ENCODE measurements at regions not wholly inside any gene's neighbourhood (a gene's known extent, or its start where the extent isn't known, plus 50 kb on each side); places are given as distances from the start of the nearest gene placed in this dataset.

DNA sequence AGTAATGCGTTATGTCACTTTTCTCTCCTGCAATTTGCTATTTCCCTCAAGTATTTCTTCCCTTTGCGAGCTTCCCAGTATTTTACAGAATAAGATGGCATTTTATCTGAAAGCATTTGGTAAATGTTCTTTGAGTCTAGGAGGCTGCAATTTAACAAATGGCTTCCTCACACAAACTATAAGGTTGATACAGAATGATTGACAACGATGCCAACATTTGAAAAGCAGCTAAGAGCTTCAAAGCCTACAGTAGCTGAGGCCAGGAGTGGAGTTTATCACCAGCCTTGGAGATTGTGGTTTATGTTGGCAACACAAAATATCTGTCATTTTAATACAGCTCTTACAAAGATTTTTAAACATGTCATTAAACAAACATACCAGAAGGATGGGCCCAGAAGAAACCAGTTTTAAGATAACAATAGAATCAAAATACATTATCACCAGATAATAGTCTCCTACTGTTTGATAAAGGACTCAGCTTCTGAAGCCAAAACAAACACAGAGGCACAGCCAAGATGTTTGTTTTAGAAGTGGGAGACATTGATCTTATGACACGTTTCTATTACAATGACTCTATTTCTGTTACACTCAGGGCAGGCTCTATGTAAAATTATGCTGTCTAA, 711.4 kb upstream of the ACVR2A start:
- Histone ChIP-seq H4K20me1 (ENCODE audit: insufficient read depth) (no peaks in the 10 kb centered on the region), H3K4me3 (replicated peaks in 1 of 2; ENCODE audit: low read depth in 1 of 2, low read length in 2 of 2) (no peak overlapping the region), H3K36me3 (ENCODE audit: control insufficient read depth in 1 of 2, insufficient read depth in 2 of 2, low read length in 2 of 2) (no peaks in the 10 kb centered on the region), H3K4me1 (ENCODE audit: control insufficient read depth in 1 of 2, insufficient read depth in 2 of 2, low read length in 2 of 2) (no peaks in the 10 kb centered on the region), H3K4me2 (ENCODE audit: low read length) (no peak overlapping the region), H3K27me3 (ENCODE audit: insufficient read depth, low read length) (no peaks in the 10 kb centered on the region), H3K9me2 (ENCODE audit: insufficient read depth) (no peaks in the 10 kb centered on the region), H3K9me3 (ENCODE audit: control insufficient read depth in 1 of 2, insufficient read depth in 1 of 2, low read depth in 1 of 2, low read length in 2 of 2) (no peaks in the 10 kb centered on the region), H3K27ac (ENCODE audit: low read depth, low read length) (no peak overlapping the region), H3K79me2 (ENCODE audit: insufficient read depth, low read length) (no peaks in the 10 kb centered on the region), H2AFZ (ENCODE audit: low read depth, low read length, poor library complexity, severe bottlenecking) (no peak overlapping the region), H3K9ac (ENCODE audit: low read length) (no peak overlapping the region)
- DNase-seq (ENCODE audit: low read depth, low spot score) (no peak), ATAC-seq (no peak)
- BruUV-seq (replicated peaks): no TSS peak
- ChIA-PET RAD21 (ENCODE audit: low non-redundant PET in 1 of 2, low total read pairs in 2 of 2, uncharacterized antibody in 2 of 2, unreplicated experiment in 2 of 2) (no interaction called here), CTCF (no interaction called here), POLR2A (no interaction called here)
- TF ChIP-seq, protein P1, sequence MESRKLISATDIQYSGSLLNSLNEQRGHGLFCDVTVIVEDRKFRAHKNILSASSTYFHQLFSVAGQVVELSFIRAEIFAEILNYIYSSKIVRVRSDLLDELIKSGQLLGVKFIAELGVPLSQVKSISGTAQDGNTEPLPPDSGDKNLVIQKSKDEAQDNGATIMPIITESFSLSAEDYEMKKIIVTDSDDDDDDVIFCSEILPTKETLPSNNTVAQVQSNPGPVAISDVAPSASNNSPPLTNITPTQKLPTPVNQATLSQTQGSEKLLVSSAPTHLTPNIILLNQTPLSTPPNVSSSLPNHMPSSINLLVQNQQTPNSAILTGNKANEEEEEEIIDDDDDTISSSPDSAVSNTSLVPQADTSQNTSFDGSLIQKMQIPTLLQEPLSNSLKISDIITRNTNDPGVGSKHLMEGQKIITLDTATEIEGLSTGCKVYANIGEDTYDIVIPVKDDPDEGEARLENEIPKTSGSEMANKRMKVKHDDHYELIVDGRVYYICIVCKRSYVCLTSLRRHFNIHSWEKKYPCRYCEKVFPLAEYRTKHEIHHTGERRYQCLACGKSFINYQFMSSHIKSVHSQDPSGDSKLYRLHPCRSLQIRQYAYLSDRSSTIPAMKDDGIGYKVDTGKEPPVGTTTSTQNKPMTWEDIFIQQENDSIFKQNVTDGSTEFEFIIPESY (IDR thresholded peaks at IDR 0.05; ENCODE audit: extremely low read depth, insufficient replicate concordance, low read length): no peak
- TF ChIP-seq, protein P2, sequence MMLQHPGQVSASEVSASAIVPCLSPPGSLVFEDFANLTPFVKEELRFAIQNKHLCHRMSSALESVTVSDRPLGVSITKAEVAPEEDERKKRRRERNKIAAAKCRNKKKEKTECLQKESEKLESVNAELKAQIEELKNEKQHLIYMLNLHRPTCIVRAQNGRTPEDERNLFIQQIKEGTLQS (IDR thresholded peaks at IDR 0.05): no peak
- intact Hi-C loops (cut with micrococcal nuclease): no loop called here

DNA sequence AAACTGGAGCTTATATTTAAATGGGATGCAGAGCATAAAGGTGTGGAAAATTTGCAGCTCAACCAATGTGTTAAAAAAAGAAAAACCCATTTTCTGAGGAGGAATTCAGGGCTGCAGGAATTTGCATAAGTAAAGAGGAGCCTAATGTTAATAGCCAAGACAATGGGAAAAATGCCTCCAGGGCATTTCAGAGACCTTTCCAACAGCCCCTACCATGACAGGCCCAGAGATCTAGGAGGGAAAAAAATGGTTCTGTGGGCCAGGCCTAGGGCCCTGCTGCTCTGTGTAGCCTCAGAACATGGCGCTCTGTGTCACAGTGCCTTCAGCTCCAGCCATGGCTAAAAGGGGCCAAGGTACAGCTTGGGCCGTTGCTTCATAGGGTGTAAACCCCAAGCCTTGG, 719.7 kb upstream of the ACVR2A start:
- no peaks in the 10 kb centered on the region for H3K9me3 ChIP-seq (ENCODE audit: control insufficient read depth in 1 of 2, insufficient read depth in 1 of 2, low read depth in 1 of 2, low read length in 2 of 2)
- H3K27ac ChIP-seq (ENCODE audit: low read depth, low read length): no peak overlapping the region
- H3K4me1 ChIP-seq (ENCODE audit: control insufficient read depth in 1 of 2, insufficient read depth in 2 of 2, low read length in 2 of 2): no peaks in the 10 kb centered on the region
- CTCF ChIA-PET: no interaction called here
- POLR2A ChIA-PET: no interaction called here
- no peak overlapping the region for H3K4me3 ChIP-seq (replicated peaks in 1 of 2; ENCODE audit: low read depth in 1 of 2, low read length in 2 of 2)
- BruUV-seq (replicated peaks): no TSS peak
- DNase-seq (ENCODE audit: low read depth, low spot score) (no peak), ATAC-seq (no peak)
- H3K27me3 ChIP-seq (ENCODE audit: insufficient read depth, low read length): no peaks in the 10 kb centered on the region
- RAD21 ChIA-PET (ENCODE audit: low non-redundant PET in 1 of 2, low total read pairs in 2 of 2, uncharacterized antibody in 2 of 2, unreplicated experiment in 2 of 2): no interaction called here
- no peak overlapping the region for H3K9ac ChIP-seq (ENCODE audit: low read length)
- no peaks in the 10 kb centered on the region for H3K9me2 ChIP-seq (ENCODE audit: insufficient read depth)
- no peaks in the 10 kb centered on the region for H4K20me1 ChIP-seq (ENCODE audit: insufficient read depth)
- no peak overlapping the region for H2AFZ ChIP-seq (ENCODE audit: low read depth, low read length, poor library complexity, severe bottlenecking)
- no peaks in the 10 kb centered on the region for H3K36me3 ChIP-seq (ENCODE audit: control insufficient read depth in 1 of 2, insufficient read depth in 2 of 2, low read length in 2 of 2)
- intact Hi-C loops (cut with micrococcal nuclease): no loop called here
- H3K79me2 ChIP-seq (ENCODE audit: insufficient read depth, low read length): no peaks in the 10 kb centered on the region
- no peak overlapping the region for H3K4me2 ChIP-seq (ENCODE audit: low read length)
- no peak for TF ChIP-seq EZH2phosphoT487 (IDR thresholded peaks at IDR 0.05; ENCODE audit: borderline replicate concordance)
- TF ChIP-seq YY1 (IDR thresholded peaks at IDR 0.05; ENCODE audit: extremely low read depth, insufficient replicate concordance, low read depth, low read length): no peak
- TF ChIP-seq, protein P2 (IDR thresholded peaks at IDR 0.05): no peak
- TF ChIP-seq ZNF274 (IDR thresholded peaks at IDR 0.05; ENCODE audit: low read depth, low read length): no peak
- TF ChIP-seq, protein P3, sequence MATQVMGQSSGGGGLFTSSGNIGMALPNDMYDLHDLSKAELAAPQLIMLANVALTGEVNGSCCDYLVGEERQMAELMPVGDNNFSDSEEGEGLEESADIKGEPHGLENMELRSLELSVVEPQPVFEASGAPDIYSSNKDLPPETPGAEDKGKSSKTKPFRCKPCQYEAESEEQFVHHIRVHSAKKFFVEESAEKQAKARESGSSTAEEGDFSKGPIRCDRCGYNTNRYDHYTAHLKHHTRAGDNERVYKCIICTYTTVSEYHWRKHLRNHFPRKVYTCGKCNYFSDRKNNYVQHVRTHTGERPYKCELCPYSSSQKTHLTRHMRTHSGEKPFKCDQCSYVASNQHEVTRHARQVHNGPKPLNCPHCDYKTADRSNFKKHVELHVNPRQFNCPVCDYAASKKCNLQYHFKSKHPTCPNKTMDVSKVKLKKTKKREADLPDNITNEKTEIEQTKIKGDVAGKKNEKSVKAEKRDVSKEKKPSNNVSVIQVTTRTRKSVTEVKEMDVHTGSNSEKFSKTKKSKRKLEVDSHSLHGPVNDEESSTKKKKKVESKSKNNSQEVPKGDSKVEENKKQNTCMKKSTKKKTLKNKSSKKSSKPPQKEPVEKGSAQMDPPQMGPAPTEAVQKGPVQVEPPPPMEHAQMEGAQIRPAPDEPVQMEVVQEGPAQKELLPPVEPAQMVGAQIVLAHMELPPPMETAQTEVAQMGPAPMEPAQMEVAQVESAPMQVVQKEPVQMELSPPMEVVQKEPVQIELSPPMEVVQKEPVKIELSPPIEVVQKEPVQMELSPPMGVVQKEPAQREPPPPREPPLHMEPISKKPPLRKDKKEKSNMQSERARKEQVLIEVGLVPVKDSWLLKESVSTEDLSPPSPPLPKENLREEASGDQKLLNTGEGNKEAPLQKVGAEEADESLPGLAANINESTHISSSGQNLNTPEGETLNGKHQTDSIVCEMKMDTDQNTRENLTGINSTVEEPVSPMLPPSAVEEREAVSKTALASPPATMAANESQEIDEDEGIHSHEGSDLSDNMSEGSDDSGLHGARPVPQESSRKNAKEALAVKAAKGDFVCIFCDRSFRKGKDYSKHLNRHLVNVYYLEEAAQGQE (IDR thresholded peaks at IDR 0.05; ENCODE audit: low read depth): no peak
- TF ChIP-seq, protein P1 (IDR thresholded peaks at IDR 0.05; ENCODE audit: extremely low read depth, insufficient replicate concordance, low read length): no peak
- TF ChIP-seq EGR1 (IDR thresholded peaks at IDR 0.05; ENCODE audit: low read depth): no peak
- TF ChIP-seq ELF1 (IDR thresholded peaks at IDR 0.05; ENCODE audit: borderline replicate concordance, low read depth): no peak
- TF ChIP-seq SP1 (IDR thresholded peaks at IDR 0.05; ENCODE audit: low read depth): no peak
- TF ChIP-seq CBX3 (IDR thresholded peaks at IDR 0.05; ENCODE audit: low read depth): no peak
- TF ChIP-seq SIN3A (IDR thresholded peaks at IDR 0.05; ENCODE audit: low read depth): no peak
